ENCODE measurements at regions not wholly inside any gene's neighbourhood (a gene's known extent, or its start where the extent isn't known, plus 50 kb on each side); places are given as distances from the start of the nearest gene placed in this dataset.
"Not testable (repeated sequence)": the region's sequence is repeated elsewhere in the genome, so short reads cannot be mapped to it uniquely, and the experiment has no call there.

DNA sequence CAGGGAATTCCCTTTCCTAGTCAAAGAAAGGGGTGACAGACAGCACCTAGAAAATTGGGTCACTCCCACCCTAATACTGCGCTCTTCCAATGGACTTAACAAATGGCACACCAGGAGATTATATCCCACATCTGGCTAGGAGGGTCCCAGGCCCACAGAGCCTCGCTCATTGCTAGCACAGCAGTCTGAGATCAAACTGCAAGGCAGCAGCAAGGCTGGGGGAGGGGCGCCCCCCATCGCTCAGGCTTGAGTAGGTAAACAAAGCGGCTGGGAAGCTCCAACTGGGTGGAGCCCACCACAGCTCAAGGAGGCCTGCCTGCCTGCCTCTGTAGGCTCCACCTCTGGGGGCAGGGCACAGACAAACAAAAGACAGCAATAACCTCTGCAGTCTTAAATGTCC lies 1043.9 kb upstream of the GRIA3 start:
- ATAC-seq, result not testable (repeated sequence)

DNA sequence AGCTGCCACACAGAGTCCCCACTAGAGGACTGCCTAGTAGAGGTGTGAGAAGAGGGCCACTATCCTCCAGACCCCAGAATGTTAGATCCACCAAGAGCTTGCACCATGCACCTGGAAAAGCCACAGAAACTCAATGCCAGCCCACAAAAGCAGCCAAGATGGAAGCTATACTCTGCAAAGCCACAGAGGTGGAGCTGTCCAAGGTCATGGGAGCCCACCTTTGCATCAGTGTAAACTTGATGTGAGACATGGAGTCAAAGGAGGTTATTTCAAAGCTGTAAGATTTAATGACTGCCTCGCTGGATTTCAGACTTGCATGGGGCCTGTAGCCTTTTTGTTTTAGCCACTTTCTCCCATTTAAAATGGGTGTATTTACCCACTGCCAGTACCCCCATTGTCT lies 1030.1 kb upstream of the GRIA3 start:
- Mint-ChIP-seq H3K9me3 (peaks cover 5% of the 10 kb centered on the region), H3K4me1 (no peaks in the 10 kb centered on the region), H3K27ac (no peak overlapping the region), H3K36me3 (ENCODE audit: low read depth) (no peaks in the 10 kb centered on the region), H3K27me3 (no peaks in the 10 kb centered on the region), H3K4me3 (no peak overlapping the region)
- no peak for ATAC-seq
- no peak for DNase-seq

More for the DNA sequence above, 1043.9 kb upstream of the GRIA3 start:
- not testable (repeated sequence) for H3K4me3 Mint-ChIP-seq; H3K4me1 Mint-ChIP-seq; H3K27ac Mint-ChIP-seq; H3K36me3 Mint-ChIP-seq (ENCODE audit: low read depth); DNase-seq; H3K9me3 Mint-ChIP-seq; H3K27me3 Mint-ChIP-seq

DNA sequence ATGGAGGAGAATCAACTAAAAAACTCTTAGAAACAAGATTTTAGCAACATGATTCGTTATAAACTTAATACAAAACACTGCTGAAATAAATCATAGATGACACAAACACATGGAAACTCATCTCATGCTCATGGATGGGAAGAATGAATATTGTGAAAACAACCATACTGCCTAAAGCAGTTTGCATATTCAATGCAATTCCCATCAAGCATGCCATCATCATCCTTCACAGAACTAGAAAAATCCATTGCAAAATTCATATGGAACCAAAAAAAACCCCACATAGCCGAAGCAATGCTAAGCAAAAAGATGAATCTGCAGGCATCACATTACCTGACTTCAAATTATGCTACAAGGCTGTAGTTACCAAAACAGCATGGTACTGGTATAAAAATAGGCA lies 1015.8 kb upstream of the GRIA3 start:
- DNase-seq, result no peak
- Mint-ChIP-seq H3K27ac (no peak overlapping the region), H3K27me3 (no peaks in the 10 kb centered on the region), H3K4me3 (no peak overlapping the region), H3K36me3 (ENCODE audit: low read depth) (no peaks in the 10 kb centered on the region), H3K4me1 (no peaks in the 10 kb centered on the region), H3K9me3 (peaks cover 4% of the 10 kb centered on the region)
- ATAC-seq, result no peak

DNA sequence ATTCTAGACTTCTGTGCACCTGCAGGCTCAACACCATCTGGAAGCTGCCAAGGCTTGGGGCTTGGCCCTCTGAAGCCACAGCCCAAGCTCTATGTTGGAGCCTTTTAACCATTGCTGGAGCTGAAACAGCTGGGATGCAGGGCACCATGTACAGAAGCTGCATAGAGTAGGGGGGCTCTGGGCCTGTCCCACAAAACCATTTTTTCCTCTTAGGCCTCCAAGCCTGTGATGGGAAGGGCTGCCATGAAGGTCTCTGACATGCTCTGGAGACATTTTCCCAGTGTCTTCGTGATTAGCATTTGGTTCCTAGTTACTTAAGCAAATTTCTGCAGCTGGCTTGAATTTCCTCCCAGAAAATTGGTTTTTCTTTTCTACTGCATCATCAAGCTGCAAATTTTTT lies 999.3 kb upstream of the GRIA3 start:
- H3K27ac Mint-ChIP-seq, result no peak overlapping the region
- H3K9me3 Mint-ChIP-seq, result peaks cover 3% of the 10 kb centered on the region
- ATAC-seq (no peak), DNase-seq (no peak)
- no peaks in the 10 kb centered on the region for H3K27me3 Mint-ChIP-seq
- no peaks in the 10 kb centered on the region for H3K4me1 Mint-ChIP-seq
- no peak overlapping the region for H3K4me3 Mint-ChIP-seq
- H3K36me3 Mint-ChIP-seq (ENCODE audit: low read depth), result no peaks in the 10 kb centered on the region

DNA sequence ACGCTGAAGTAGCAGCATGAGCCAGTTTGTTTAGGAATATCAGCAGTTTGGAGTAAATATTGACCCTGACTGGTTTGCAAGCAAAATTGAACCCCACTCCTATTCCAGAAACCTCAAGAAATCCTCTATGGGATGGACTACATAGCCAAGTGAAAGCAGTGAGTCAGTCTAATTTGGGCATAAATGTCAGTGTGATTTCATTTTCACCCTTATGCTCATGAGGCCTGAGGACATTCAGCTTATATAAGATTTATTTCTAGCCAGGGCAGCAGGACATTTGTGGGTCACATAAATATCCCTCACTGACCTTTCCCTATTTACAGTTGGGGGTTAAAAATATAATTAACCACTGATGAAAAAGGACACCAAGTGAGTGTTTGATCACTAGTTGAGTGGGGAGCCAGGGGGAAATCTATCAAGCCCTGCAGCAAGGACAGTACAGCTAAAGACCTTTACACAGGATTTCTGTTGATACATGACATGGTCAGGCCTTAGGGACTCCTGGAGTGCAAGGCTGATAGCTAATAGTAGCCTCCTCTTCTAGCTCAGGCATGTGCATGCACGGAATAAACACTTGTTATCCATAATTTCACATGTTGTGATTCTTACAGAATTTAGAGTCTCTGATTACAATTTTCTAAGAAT lies 996.9 kb upstream of the GRIA3 start:
- Mint-ChIP-seq H3K4me1 (no peaks in the 10 kb centered on the region), H3K27me3 (no peaks in the 10 kb centered on the region), H3K27ac (no peak overlapping the region), H3K36me3 (ENCODE audit: low read depth) (no peaks in the 10 kb centered on the region), H3K4me3 (no peak overlapping the region), H3K9me3 (peaks cover 3% of the 10 kb centered on the region)
- no peak for DNase-seq
- no peak for ATAC-seq

DNA sequence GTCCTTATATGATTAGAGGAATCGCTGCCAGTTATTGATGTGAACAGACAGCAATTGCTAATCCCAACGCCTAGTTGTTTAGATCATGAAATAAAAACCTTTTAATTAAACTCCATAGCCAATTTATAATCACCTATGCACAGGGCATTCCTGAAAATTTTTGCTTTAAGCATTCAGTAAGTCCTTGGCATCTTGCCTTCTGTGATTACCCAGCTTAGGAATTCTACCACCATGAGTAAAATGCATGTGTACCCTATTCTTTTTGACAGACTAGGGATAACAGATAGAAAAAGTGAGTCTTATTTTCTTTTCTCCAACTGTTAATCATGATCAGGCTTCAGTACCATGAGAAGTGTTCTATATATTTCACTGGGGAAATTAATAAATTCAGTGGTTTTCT lies 995.3 kb upstream of the GRIA3 start:
- H3K27me3 Mint-ChIP-seq, result no peaks in the 10 kb centered on the region
- ATAC-seq, result no peak
- H3K4me1 Mint-ChIP-seq, result no peaks in the 10 kb centered on the region
- peaks cover 3% of the 10 kb centered on the region for H3K9me3 Mint-ChIP-seq
- DNase-seq, result no peak
- H3K27ac Mint-ChIP-seq, result no peak overlapping the region
- H3K4me3 Mint-ChIP-seq, result no peak overlapping the region
- no peaks in the 10 kb centered on the region for H3K36me3 Mint-ChIP-seq (ENCODE audit: low read depth)

DNA sequence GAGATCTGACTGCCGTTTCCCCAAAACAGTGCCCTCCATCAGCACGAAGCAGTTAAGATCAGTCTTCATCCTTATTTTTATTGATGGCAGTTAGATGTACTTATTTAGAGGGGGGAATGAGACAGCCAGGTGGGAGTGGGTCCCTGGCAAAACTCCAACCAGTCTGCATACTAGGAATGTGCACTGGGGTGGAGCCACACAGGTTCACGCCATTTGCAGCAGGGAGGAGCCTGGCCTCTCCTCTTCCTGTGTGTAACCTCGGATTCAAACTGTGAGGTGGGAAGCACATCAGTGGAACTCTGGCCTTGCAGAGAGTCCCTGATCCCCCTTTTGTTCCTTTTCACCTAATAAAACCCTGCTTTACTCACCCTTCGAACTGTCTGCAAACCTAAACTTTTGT lies 987.7 kb upstream of the GRIA3 start:
- H3K27ac Mint-ChIP-seq, result no peak overlapping the region
- H3K4me3 Mint-ChIP-seq, result no peak overlapping the region
- ATAC-seq (no peak), DNase-seq (no peak)
- no peaks in the 10 kb centered on the region for H3K9me3 Mint-ChIP-seq
- H3K36me3 Mint-ChIP-seq (ENCODE audit: low read depth), result no peaks in the 10 kb centered on the region
- no peaks in the 10 kb centered on the region for H3K4me1 Mint-ChIP-seq
- H3K27me3 Mint-ChIP-seq, result no peaks in the 10 kb centered on the region

DNA sequence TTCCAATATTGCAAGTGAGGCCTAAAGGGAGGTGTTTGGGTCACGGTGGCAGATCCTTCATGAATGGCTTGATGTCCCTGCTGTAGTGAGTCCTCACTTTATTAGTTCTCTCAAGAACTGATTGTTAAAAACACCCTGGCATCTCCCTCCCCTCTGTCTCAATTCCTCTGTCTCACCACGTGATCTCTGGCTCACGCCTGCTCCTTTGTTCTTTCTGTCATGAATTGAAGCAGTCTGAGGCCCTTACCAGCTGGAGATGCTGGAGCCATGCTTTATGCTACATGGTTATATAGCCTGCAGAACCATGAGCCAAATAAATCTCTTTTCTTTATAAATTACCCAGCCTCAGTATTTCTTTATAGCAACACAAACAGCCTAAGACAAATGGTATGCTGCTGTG lies 980.7 kb upstream of the GRIA3 start:
- Mint-ChIP-seq H3K9me3 (no peaks in the 10 kb centered on the region), H3K36me3 (ENCODE audit: low read depth) (no peaks in the 10 kb centered on the region), H3K4me3 (no peak overlapping the region), H3K4me1 (no peaks in the 10 kb centered on the region), H3K27me3 (no peaks in the 10 kb centered on the region), H3K27ac (no peak overlapping the region)
- no peak for DNase-seq
- no peak for ATAC-seq

DNA sequence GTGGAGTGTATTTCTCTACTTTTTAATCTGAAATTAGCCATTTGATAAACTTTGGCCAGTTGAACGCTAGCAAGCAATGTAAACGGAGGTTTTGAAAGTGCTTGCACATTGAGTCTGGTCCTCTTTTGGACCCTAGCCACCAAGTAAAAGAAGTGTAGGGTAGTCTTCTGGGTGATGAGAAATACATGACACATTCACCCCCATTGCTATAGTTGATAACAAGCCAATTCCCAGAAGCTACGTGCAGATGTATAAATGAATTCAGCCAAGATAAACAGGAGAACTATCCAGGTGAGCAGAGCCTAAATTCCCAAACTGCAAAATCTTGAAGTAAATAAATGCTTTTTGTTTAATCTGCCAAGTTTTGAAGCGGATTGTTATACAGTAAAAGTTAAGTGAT lies 965.4 kb upstream of the GRIA3 start:
- DNase-seq (no peak), ATAC-seq (no peak)
- H3K4me3 Mint-ChIP-seq, result no peak overlapping the region
- no peaks in the 10 kb centered on the region for H3K9me3 Mint-ChIP-seq
- peaks cover 4% of the 10 kb centered on the region for H3K27me3 Mint-ChIP-seq
- H3K27ac Mint-ChIP-seq, result no peak overlapping the region
- no peaks in the 10 kb centered on the region for H3K4me1 Mint-ChIP-seq
- H3K36me3 Mint-ChIP-seq (ENCODE audit: low read depth), result no peaks in the 10 kb centered on the region

DNA sequence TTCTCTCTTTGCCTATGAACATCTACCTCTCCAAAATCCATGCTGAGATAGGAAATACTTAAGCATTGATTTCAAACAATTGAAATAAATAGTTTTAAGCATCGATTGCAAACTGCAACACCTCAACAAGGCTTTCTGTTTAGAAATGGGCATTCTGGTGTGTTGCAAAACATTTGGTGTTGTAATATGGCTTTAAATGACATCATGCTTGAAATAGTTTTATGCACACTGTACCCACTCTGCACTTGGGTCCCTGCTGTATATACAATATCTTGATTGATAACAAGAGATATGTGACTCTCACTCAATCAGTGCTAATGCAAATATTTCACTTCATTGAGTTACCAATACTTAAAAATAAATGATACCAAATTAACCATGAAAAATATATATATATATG lies 964.9 kb upstream of the GRIA3 start:
- H3K27me3 Mint-ChIP-seq, result peaks cover 4% of the 10 kb centered on the region
- no peaks in the 10 kb centered on the region for H3K4me1 Mint-ChIP-seq
- H3K9me3 Mint-ChIP-seq, result no peaks in the 10 kb centered on the region
- H3K27ac Mint-ChIP-seq, result no peak overlapping the region
- DNase-seq (no peak), ATAC-seq (no peak)
- no peak overlapping the region for H3K4me3 Mint-ChIP-seq
- H3K36me3 Mint-ChIP-seq (ENCODE audit: low read depth), result no peaks in the 10 kb centered on the region

DNA sequence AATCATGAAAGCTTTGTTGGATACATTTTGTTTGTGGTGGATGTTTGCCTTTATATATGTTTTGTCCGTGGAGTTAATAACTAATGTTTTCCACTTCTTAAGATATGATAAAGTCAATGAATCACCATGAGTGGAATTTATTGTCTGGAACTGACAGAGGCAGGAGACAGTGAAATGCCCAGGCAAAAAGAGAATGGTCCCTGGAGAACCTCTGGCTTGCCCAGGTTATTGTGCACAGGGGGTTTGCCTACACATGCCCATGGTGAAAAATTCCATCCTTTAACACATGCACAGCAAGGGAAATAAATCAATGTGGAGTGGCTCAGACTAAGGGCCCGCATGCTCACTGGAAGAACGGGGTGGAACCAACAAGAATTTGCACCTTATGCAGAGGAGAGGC lies 964.3 kb upstream of the GRIA3 start:
- Mint-ChIP-seq H3K4me1 (no peaks in the 10 kb centered on the region), H3K4me3 (no peak overlapping the region), H3K36me3 (ENCODE audit: low read depth) (no peaks in the 10 kb centered on the region), H3K27me3 (peaks cover 4% of the 10 kb centered on the region), H3K9me3 (no peaks in the 10 kb centered on the region), H3K27ac (no peak overlapping the region)
- no peak for ATAC-seq
- DNase-seq, result no peak

DNA sequence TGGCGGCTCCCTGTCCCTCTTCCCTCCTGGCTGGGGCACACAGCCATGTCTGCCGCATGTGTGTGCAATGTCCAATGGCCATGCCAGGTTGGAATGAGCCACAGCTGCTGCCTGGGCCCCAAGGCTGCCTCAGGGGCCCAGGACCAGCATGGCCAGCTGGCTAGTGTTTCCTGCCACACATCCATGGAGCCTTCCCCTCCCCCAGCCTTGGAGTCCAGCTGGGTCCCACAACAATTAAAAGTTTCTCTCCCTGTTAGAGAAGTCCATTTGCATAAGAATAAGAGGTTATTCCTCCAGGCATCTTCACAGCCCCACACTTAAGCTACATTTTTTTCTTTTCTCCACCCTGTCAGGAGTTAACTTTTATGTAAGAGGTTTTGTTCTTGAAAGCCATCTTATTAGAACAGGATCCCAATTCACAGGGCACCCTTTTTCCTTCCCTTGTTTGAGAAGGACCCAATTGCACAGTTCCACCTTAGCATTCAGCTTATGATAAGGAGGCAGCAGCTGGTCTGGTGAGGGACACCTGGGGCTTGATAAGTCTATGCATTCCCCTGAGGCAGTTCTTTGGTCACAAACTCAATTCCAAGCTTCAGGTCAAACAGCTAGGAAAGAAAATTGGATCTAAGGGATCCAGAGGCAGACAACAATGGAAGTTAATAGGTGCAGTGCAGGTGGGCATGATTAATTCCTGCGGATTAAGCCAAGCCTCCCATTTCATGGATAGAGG lies 963.3 kb upstream of the GRIA3 start:
- H3K27ac Mint-ChIP-seq, result no peak overlapping the region
- H3K9me3 Mint-ChIP-seq, result no peaks in the 10 kb centered on the region
- no peak overlapping the region for H3K4me3 Mint-ChIP-seq
- no peaks in the 10 kb centered on the region for H3K36me3 Mint-ChIP-seq (ENCODE audit: low read depth)
- ATAC-seq, result no peak
- peaks cover 4% of the 10 kb centered on the region for H3K27me3 Mint-ChIP-seq
- DNase-seq, result no peak
- H3K4me1 Mint-ChIP-seq, result no peaks in the 10 kb centered on the region

DNA sequence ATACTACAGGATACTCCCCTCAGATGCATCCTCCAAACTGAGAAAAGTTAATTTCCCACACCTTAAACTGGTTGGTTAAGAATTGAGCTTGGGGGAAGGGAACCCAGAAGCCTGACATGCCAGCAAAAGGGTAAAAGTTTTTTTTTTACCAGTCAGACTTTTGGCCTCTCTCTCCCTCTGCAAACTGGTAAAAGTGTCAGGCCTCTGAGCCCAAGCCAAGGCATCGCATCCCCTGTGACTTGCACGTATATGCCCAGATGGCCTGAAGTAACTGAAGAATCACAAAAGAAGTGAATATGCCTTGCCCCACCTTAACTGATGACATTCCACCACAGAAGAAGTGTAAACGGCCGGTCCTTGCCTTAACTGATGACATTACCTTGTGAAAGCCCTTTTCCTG lies 962.3 kb upstream of the GRIA3 start:
- not testable (repeated sequence) for H3K4me1 Mint-ChIP-seq; ATAC-seq; H3K9me3 Mint-ChIP-seq; H3K4me3 Mint-ChIP-seq; H3K27me3 Mint-ChIP-seq; DNase-seq; H3K27ac Mint-ChIP-seq; H3K36me3 Mint-ChIP-seq (ENCODE audit: low read depth)

DNA sequence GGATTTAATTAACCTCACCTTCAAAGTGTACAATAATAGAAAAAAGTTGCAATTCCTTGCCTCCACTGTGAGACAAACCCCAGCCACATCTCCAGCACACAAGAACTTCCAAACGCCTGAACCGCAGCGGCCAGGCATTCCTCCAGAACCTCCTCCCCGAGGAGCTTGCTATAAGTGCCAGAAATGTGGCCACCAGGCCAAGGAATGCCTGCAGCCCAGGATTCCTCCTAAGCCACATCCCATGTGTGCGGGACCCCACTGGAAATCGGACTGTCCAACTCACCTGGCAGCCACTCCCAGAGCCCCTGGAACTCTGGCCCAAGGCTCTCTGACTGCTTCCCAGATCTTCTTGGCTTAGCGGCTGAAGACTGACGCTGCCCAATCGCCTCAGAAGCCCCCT lies 959.9 kb upstream of the GRIA3 start:
- ATAC-seq, H3K9me3 Mint-ChIP-seq: not testable (repeated sequence)

DNA sequence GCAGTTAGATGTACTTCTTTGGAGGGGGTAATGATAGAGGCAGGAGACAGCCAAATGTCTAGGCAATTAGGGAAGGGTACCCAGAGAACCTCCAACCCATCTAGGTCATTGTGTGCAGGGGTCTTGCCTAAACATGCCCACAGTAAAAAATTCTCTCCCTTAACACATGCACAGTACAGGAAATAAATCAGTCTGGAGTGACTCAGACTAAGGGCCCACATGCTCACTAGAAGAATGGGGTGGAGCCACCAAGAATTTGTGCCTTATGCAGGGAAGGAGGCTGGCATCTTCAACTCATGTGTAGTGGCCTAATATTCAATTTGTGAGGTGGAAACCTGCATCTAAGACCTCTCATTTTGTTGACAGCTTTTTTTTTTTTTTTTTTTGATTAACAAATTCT lies 945.3 kb upstream of the GRIA3 start:
- Mint-ChIP-seq H3K27ac (no peak overlapping the region), H3K36me3 (ENCODE audit: low read depth) (no peaks in the 10 kb centered on the region)
- no peak for DNase-seq

More for the DNA sequence above, 959.9 kb upstream of the GRIA3 start:
- not testable (repeated sequence) for H3K27ac Mint-ChIP-seq; DNase-seq; H3K36me3 Mint-ChIP-seq (ENCODE audit: low read depth); H3K27me3 Mint-ChIP-seq; H3K4me3 Mint-ChIP-seq; H3K4me1 Mint-ChIP-seq

DNA sequence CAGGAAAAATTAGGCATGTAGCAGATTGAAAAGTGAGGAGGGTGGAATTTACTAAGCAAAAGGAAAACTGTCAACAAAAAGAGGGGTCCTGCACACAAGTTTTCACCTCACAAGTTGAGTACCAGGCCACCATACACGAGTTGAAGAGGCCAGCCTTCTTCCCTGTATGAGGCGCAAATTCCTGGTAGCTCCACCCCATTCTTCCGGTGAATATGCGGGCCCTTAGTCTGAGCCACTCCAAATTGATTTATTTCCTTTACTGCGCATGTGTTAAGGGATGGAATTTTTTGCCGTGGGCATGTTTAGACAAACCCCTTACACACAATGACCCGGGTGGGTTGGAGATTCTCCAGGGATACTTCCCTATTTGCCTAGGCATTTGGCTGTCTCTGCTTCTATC lies 942.1 kb upstream of the GRIA3 start:
- H3K27me3 Mint-ChIP-seq, result no peaks in the 10 kb centered on the region

More for the DNA sequence above, 945.3 kb upstream of the GRIA3 start:
- ATAC-seq, result no peak
- no peak overlapping the region for H3K4me3 Mint-ChIP-seq
- peaks cover 3% of the 10 kb centered on the region for H3K9me3 Mint-ChIP-seq
- no peaks in the 10 kb centered on the region for H3K4me1 Mint-ChIP-seq
- H3K27me3 Mint-ChIP-seq, result no peaks in the 10 kb centered on the region

More for the DNA sequence above, 942.1 kb upstream of the GRIA3 start:
- no peaks in the 10 kb centered on the region for H3K9me3 Mint-ChIP-seq
- H3K27ac Mint-ChIP-seq, result no peak overlapping the region
- H3K4me1 Mint-ChIP-seq, result no peaks in the 10 kb centered on the region
- ATAC-seq (no peak), DNase-seq (no peak)
- H3K36me3 Mint-ChIP-seq (ENCODE audit: low read depth), result no peaks in the 10 kb centered on the region
- H3K4me3 Mint-ChIP-seq, result no peak overlapping the region

All from activated naive CD8-positive, alpha-beta T cell treated with anti-CD3 and anti-CD28 coated beads, Interleukin-2, amount 50 U/mL, for 24 hours (primary cell).